ENCODE measurements at regions not wholly inside any gene's neighbourhood (a gene's known extent, or its start where the extent isn't known, plus 50 kb on each side); places are given as distances from the start of the nearest gene placed in this dataset.

DNA sequence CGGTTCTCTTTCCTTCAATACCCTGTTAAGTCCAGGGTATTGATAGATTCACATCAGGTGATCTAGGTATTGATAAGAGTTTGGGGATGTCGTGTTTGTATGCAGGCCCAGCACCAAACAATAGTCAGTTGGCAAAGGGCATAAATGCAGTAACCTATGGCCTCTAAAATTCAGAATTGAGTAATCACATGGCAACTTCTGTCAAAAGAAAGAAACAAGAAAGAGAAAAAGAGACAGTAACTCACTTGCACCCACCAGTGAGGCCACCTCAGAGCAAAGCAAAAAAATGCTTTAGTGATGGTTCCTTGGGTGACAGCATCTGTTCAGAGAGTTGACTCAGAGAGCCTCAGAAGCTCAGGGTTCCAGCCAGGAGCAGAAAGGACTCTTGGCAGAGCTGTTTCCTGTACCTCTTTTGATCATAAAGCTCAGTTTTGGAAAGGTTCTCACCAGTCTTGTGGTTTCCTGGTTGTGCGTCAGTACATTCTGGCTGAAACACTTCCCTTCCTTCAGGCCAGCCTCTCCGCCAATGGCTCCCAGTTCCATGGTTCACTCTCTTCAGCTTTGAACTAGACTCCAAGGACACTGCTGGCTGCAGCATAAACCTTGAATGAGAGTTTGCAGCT lies 70.1 kb upstream of the GORAB start:
- TF ChIP-seq, protein P1, sequence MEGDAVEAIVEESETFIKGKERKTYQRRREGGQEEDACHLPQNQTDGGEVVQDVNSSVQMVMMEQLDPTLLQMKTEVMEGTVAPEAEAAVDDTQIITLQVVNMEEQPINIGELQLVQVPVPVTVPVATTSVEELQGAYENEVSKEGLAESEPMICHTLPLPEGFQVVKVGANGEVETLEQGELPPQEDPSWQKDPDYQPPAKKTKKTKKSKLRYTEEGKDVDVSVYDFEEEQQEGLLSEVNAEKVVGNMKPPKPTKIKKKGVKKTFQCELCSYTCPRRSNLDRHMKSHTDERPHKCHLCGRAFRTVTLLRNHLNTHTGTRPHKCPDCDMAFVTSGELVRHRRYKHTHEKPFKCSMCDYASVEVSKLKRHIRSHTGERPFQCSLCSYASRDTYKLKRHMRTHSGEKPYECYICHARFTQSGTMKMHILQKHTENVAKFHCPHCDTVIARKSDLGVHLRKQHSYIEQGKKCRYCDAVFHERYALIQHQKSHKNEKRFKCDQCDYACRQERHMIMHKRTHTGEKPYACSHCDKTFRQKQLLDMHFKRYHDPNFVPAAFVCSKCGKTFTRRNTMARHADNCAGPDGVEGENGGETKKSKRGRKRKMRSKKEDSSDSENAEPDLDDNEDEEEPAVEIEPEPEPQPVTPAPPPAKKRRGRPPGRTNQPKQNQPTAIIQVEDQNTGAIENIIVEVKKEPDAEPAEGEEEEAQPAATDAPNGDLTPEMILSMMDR (IDR thresholded peaks at IDR 0.05): no peak
- TF ChIP-seq POLR2A (IDR thresholded peaks at IDR 0.05) (no peak), EP300 (IDR thresholded peaks at IDR 0.05) (no peak)
